ENCODE measurements at regions not wholly inside any gene's neighbourhood (a gene's known extent, or its start where the extent isn't known, plus 50 kb on each side); places are given as distances from the start of the nearest gene placed in this dataset.
"Not testable (repeated sequence)": the region's sequence is repeated elsewhere in the genome, so short reads cannot be mapped to it uniquely, and the experiment has no call there.

DNA sequence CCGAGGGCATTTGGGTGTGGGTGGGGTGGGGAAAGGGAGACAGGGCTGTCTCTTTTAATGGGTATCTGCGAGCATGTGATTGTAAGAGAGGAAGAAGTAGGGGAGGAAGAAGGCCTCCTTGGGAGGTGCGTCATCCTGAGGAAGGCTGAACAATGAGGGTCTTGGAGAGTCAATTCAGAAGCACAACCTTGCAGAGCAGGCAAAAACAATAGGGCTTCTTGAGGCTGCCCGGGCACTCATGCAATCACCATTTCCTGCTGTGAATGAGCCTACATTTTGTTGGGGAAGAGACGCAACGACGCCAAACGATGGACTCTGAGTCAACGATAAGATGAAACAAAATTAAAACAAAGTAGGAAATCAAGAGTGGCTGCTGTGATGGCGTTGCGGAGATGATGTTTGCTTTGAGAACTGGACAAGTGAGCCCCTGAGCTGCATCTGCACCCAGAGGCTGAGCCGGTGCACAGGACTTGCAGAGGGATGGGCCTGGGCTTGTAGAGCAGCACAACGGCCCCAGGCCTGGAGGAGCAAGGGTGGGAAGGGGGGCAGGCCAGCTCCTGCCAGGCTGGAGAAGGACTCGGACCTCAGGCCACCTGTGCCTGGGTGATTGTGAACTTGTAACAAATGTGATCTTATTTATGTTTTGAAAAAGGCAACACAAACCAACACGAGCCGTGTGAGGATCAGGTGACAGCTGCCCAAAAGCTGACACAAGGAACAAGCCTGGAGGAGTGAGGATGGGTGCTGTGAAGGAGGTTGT, 92.3 kb upstream of the B3GAT1 start:
- DNase-seq, result no peak

DNA sequence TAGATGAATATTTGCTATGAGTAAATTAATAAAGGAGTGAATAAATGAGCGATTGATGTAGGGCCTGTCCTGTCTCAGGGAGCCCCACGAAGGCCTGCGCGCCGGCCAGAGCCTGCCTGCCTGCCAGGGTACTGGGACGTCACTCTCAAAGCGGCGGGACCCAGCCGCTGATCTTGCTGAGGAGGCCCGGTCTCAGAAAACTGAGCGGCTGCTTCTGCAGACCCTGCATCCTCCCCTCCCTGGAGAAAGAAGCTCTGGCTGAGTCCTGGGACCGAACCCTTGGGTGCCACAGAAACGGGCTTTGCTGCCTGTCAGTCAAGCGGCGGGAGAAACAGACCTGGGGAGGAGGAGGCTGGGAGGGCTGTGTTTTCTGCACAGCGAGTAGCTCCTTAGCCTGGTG, 91.6 kb upstream of the B3GAT1 start:
- DNase-seq, result no peak

DNA sequence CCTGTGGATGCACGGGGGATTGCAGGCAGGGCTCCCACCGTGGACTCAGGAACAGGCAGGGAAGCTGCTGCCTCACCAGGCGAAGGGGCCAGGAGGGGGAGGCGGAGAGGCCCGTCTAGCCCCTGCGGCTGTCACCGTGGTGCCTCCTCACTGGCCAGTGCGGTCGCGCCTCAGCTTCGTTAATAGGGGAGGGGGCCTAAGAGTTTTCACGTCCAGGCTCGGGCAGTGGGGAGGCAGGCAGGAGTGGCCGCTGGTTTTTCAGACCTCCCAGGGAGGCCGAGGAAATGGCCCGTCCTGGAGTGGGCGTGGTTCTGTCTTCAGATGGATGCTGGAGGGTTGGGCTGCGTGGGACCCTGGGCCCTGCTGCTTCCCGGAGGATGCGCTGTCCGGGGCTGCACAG, 91.1 kb upstream of the B3GAT1 start:
- no peak for DNase-seq

DNA sequence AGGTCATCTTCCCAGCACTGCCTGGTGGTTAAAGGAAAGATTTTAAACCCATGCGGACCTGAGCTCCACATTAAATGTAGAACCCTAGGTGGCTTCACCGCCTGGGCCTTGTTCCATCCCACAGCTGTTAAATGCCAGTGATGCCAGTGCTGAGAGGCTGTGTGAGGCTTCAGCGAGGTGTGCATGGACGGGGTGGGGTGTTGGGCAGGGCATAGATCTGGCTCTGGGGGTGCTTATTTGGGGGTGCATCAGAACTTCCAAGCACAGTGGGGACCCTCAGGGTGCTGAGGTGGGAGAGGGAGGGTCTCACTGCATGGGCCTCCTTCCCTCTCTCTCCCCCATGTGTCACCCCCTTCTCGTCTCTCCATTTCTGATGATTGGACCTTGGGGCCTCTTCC, 90.1 kb upstream of the B3GAT1 start:
- no peak for DNase-seq

DNA sequence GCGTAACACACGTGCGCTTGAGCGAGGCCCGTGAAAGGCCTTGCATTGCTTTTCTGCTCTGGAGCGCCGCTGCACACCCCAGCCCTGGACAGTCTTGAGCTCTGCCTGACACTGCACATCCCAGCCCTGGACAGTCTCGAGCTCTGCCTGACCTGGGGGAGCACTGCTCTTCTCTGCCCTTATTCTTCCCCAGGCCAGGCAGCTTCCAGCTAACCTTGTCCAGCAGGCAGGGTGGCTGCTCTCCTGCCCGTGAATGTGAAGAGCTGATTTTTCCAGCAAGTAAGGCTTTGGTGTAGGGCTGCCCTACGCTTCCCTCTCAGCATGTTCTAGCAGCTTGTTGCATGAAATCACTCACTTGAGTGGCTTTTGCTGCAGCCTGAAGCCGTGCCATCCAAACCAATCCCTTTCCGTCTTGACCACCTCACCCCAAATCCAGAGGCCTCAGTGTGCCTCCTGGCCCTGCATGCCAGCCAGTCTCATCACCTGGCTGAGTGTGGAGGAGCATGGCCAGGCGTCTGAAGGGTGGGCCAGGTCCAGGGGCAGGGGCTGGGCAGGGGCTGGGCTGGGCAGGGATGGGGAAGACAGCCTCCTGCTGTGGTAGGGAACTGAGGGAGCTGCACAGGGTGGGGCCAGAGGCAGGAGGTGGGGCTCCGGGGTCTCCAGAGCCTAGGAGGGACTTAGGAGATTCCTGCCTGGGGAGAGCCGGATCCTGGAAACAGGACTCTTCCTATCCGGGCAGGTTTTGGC, 89.5 kb upstream of the B3GAT1 start:
- DNase-seq, result no peak

DNA sequence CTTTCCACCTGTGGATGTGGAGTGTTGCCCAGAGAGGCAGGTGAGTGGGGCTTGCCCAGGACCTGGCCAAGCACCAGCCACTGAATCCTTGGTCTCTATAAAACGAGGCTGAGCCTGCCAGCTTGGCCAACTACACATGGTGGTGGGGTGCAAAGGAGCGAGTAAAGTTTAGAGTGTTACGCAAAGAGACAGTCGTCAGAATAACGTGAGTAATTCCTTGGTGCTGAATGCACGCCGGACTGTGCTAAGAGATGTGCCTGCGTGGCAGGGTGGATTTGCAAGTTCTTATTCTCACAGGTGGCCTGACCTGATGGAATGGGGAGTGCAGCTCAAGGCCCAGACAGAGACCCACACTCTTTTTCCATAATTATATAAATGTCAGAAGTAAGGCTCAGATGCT, 88.6 kb upstream of the B3GAT1 start:
- no peak for DNase-seq

DNA sequence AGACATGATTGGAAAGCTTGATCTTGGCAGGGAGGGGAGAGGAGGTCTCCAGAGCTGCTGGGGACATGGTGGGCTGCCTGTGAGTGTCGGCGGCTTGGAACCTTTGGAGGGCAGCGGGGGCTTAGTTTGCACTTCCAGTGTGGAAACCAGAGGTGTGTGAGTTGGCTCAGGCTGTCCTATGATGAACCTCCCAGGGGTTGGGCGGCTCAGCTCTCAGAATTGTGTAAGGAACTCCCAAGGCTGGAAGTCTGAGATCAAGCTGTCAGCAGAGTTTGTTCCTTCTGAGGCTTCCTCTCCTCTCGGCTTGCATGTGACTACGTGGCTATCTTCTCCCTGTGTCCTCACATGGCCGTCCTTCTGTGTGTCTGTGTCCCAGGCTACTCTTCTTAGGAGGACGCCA, 87.9 kb upstream of the B3GAT1 start:
- DNase-seq, result no peak

DNA sequence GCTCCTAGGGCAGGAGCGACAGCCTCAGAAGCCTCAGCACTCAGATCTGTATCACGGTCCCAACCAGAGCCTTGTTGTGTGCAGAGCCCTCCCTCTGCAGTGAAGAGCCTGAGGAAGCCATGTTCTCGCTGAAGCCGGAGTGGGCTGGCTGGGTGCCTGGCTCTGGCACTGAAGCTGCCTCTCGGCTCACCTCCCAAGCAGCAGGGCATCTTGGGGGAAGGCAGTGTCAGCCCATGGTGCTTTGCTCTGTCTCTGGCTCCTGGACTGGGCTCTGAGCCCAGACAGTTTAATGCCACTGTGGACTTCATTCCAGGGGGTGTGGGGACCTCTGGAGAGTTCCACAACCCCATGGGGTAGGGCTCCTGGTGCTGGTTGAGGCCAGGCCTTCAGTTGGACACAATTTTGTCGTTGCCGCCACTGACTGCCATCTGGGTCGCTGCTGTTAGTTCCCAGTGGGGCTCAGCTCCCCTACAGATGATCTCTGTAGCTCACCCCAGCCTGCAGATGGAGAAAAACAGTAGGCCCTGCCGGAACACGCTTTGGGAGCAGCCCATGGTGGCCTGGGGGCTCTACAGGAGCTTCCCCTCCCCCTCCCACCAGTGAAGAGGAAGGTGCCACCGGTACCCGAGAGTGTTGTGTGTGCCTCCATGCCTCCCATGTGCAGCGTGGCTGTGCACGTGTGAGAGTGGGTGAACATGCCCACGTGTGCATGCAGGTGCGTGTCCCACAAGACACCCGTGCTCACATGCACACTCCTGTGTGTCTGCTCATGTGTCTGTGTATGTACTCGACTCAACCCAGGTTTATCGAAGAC, 86.5 kb upstream of the B3GAT1 start:
- DNase-seq, result no peak

DNA sequence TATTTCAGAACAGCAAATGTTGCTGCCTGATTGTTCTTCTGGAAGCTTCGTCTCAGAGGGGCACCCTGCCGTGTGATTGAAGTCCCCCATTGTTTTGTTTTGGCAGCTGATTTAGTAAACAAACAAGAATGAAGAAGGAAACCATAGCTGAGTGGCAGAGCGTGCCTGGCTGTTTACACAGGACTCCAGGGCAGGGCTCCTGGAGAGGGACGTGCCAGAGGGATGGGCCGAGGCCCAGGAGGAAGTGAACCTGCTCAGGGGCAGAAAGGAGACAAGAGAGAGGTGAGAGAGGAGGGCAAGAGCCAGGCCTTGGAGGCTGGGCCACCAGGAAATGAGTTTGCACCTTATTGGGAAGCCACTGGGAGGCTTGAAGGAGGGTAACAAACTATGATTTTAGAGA, 85.5 kb upstream of the B3GAT1 start:
- no peak for DNase-seq

DNA sequence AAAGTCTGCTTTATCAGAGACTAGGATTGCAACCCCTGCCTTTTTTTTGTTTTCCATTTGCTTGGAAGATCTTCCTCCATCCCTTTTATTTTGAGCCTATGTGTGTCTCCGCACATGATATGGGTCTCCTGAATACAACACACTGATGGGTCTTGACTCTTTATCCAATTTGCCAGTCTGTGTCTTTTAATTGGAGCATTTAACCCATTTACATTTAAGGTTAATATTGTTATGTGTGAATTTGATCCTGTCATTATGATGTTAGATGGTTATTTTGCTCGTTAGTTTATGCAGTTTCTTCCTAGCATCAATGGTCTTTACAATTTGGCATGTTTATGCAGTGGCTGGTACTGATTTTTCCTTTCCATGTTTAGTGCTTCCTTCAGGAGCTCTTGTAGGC, 84.0 kb upstream of the B3GAT1 start:
- not testable (repeated sequence) for DNase-seq

DNA sequence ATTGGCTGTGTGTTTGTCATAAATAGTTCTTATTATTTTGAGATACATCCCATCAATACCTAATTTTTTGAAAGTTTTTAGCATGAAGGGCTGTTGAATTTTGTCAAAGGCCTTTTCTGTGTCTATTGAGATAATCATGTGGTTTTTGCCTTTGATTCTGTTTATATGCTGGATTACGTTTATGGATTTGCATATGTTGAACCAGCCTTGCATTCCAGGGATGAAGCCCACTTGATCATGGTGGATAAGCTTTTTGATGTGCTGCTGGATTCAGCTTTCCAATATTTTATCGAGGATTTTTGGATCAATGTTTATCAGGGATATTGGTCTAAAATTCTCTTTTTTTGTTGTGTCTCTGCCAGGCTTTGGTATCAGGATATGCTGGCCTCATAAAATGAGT, 82.4 kb upstream of the B3GAT1 start:
- DNase-seq, result not testable (repeated sequence)

DNA sequence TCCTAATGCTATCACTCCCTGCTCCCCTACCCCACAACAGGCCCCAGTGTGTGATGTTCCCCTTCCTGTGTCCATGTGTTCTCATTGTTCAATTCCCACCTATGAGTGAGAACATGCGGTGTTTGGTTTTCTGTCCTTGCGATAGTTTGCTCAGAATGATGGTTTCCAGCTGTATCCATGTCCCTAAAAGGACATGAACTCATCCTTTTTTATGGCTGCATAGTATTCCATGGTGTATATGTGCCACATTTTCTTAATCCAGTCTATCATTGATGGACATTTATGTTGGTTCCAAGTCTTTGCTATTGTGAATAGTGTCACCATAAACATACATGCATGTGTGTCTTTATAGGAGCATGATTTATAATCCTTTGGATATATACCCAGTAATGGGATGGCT, 80.4 kb upstream of the B3GAT1 start:
- DNase-seq, result not testable (repeated sequence)

DNA sequence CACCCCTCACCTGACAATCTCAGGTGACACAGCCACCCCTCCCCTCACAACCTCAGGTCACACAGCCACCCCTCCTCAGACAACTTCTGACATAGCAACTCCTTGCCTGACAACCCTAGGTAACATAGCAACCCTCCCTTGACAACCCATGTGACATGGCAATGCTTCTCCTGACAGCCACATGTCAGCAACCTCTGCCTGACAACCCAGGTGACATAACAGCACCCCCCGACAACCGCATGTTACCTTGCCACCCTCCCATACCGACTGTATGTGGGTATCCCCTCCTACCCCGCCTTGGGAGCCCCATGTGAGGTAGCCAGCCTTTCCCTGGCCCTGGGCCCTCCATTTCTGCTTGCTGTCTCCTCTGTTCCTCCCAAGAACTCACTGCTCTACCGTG, 77.7 kb upstream of the B3GAT1 start:
- no peak for DNase-seq

DNA sequence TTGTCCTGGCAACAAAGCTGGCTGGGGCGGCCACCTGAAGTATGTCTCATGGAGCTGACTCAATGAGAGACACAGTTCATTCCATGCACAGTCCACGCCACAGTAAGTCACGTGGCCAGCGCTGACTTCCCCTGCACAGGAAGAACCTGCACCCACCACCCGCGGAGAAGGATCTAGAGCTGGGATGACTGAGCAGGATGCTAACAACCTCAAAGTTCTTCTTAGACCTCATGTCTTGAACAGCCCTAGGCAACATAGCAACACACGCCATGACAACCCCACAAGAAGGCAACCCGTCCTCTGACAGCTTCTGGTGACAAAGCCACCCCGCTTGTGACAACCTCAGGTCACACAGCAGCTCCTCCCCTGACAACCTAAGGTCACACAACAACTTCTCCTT, 76.9 kb upstream of the B3GAT1 start:
- no peak for DNase-seq

DNA sequence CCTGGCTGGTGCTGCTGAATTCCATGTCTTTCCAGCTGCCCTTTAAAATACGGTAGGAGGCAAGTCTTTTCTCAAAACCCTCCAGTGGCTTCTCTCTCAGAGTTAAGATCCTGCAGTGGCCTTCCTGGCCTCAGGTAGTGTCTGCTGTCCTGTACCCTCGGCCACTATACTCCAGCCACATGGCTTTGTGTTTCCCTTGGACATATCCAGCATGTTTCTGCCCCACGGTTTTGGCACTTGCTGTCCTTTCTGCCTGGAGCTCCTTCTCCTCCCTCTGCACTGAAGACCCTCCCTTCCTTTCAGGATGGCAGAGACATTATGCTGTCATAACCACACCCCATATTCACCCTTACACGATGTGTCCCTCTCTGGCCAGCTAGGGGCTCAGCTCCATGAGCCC, 76.5 kb upstream of the B3GAT1 start:
- no peak for DNase-seq

DNA sequence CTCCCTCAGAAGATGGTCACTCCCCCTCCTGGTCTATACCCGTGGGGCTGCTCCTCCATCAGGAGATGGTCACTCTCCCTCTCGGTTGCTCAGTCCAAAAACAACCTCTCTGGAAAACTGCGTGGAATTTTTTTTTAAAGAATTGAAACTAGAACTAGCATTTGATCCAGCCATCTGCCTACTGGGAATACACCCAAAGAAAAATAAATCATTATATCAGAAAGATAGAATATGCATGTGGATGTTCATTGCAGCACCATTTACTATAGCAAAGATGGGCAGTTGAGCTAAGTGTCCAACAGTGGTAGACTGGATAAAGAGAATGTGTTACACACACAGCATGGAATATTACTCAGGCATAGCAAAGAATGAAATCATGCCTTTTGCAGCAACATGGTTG, 75.7 kb upstream of the B3GAT1 start:
- DNase-seq, result no peak

DNA sequence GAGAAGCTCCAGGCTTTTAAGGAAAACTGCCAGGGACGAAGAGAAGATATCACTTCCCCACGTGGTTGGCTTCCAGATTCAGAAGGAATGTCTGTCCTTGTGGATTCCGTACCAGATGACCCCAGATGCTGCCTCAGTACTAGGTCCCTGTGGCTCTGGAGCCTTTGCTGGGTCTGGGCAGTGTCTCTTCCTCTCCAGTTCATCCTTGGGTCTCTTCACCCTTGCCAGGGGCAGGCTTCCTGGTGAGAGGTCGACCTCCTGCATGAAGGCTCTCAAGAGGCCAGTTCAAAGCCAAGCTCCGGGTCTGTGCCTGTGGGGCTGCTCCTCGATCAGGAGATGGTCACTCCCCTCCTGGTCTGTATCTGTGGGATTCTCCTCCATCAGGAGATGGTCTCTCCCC, 74.7 kb upstream of the B3GAT1 start:
- no peak for DNase-seq

DNA sequence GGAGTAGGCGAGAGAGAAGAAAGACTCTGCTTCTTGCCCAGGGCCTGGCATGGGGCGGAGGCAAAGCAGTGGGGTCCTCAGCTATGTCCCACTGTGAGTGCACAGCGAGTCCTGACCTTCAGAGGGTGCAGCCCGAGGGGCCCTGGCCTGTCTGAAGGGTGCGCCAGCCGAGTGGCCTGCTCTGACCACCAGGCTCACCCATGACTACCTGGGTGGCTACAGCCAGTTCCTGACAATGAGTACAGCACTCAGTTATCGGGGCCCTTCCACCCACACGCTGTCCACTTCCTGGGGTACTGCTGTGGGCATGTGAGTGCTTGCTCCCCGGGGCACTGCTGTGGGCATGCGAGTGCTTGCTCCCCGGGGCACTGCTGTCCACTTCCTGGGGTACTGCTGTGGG, 74.1 kb upstream of the B3GAT1 start:
- DNase-seq, result no peak

DNA sequence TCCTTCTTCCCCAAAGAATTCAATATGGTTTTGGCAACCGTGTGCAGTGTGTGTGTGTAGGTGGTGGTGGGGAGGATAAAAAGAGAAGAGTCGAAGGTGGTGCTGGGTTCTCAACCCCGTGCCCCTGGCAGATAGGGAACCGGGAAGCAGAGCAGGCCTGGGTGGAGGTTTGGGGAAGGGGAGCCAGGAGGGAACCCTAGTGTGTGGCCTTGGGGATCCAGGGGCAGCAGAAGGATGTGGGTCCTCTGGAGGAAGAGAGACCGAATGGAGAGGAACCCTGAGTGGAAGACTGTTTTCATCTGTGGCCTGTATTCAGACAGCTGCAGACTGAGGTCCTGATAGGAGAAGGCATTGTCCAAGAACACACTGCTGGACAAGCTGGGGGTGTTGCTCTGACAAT, 73.3 kb upstream of the B3GAT1 start:
- no peak for DNase-seq

DNA sequence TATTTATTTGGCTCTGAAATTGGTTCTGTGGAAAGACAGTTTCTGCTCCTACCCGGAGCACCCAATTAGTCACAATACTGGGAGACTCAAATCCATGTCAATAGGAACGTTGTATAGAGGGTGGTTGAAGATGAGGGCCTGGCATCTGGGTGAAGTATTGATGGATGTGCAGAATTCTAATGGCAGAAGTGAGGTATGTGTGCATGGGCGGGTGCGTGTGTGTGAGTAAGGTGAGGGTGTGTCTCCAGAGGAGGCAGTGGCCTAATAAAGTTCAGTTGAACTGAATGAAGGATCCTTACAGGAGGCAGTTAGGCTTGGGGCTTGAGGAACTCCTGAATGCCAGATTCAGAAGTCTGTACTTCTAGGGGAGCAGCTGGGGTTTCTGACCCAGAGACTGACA, 71.8 kb upstream of the B3GAT1 start:
- DNase-seq, result no peak

DNA sequence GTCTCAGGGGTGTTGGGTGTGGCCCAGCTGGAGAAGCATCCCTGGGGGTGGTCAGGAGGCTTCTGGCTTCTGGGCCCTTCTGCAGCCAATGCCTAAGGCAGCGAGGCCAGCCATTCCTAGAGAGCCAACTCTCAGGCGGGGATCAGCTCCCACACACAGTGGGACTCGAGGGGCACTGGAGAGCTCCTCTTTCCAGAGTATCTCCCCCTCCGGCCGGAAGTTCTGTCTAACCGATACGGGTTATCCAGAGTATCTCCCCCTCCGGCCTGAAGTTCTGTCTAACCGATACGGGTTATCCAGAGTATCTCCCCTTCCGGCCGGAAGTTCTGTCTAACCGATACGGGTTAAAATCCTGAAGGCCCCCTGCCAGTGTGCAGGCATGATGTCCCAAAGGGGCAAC, 71.2 kb upstream of the B3GAT1 start:
- DNase-seq, result no peak

DNA sequence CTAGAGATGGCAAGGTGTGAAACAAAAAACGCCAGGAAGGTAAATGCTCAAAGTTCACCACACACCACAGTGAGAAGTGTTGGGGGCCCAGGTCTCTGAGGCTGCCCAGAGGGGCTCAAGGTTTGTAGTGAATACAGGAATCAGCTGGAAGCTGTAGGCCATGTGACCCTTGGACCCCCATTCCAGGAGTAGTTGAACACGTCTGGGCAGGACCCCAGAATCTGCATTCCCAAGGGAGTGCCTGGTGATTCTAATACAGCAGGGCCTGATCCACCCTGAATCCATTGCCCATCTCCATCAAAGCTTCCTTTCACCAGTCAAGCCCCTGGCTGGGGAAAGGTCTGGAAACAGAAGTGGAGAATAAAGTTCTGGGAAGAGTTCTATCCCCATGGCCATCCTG, 70.8 kb upstream of the B3GAT1 start:
- no peak for DNase-seq

DNA sequence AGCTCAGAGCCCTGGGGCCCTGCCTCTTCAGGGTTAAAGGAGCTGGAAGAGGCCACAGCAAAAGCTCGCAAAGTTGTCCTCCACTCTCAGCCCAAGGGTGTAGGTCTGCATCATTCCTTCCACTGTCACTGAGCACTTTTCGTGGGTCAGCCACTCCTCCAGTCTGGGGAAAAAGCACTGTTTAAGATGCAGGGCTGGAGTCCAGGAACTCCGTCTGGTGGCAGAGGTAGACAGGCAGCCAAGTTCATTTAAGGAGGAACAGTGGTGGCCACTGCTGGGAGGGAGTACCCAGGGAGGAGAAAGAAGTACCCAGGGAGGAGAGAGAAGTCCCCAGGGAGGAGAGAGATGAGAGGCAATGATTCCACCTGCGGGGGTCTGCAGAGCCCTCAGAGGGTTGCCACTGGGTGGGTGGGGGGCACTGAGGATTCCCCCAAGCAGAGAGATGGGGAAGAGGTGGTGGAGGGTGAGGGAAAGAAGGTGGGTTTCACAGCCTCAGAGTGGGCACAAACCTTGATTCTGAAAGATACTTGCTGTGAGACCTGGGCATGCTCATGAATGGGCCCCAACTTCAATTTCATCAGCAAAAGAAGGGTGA, 70.0 kb upstream of the B3GAT1 start:
- DNase-seq, result no peak

DNA sequence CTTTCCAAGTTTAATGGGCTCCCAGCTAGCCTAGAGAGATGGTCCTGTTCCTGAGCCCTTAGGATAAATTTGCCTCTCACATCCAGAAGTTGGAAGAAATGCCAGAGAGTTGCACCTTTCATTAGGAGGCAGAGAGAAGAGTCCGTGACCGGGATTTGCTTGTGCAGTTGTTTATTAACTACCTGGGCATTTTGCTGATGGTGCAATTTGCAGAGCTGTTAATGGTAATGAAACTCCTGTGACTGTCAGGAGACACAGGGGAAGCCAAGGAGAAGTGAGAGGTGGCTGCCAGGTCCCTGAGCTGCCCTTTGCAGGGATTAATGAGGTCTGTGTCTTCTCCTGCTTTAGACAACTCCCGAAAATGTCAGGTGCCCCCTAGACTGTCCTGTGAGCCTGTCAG, 69.1 kb upstream of the B3GAT1 start:
- no peak for DNase-seq
